GM18867 (cell line): ENCODE measurements at regions not wholly inside any gene's neighbourhood (a gene's known extent, or its start where the extent isn't known, plus 50 kb on each side); places are given as distances from the start of the nearest gene placed in this dataset.

Source experiments
- ATAC-seq: cut with Tn5 transposase; IDR thresholded peaks from one replicate; pipeline ENCODE4 v1.9.1; 2021; ENCODE audit warnings: mild to moderate bottlenecking, moderate library complexity; ENCODE audit not compliant: unreplicated experiment

DNA sequence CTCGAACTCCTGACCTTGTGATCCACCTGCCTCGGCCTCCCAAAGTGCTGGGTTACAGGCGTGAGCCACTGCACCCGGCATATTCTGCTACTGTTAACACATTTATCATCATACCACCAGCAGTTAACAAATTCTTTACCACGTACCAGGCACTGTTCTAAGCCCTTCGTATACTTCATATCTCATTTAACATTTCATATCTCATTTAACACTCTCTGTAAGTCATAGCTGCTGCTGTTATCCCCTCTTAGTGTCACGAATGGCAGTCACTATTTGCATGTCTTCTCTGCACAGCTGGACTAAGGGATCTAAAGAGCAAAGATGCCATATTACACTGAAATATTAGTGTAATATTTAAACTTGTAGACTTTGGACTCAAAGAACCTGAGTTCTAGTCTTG lies 462.5 kb upstream of the DAB1 start:
- no peak for ATAC-seq

GRCh38 chr1:57883642-57883995 lies 459.8 kb upstream of the DAB1 start:
- ATAC-seq, result no peak

GRCh38 chr1:57882934-57883641 lies 459.2 kb upstream of the DAB1 start:
- no peak for ATAC-seq

DNA sequence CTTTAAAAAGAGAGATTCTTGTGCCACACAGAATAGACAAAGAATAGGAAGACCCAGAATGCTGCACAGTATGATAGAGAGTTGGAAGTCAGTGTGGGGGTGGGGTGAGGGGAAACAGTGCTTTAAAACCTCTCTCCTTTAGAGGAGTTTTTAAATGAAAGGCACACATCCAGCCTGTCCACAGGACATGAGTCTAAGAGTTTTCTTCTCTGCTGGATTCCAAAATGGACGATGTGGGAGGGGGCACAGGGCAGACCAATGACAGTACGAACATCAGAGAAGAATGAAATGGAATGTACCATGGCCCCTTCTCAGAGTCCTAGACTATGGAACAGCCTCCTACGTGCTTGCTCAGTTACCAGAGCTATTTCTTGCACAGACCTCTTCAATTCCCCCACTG lies 458.2 kb upstream of the DAB1 start:
- no peak for ATAC-seq

DNA sequence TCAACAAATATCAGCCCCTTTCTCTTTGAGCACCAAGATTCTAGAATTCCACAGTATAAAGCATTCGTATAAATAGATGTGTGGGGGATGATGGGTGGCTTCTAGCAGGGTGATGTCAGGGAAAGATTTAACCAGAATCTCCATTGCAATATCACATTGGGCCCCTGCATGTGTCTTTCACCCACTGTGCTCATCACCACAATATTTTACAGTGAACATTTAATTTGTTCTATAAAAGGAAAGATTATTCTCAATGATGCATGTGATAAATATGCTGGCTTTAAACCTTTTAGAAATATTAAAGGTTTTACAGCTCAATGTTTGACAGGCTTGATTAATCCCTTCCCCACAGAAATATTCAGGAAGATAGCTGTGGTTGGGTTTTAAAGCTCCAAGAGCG lies 457.8 kb upstream of the DAB1 start:
- no peak for ATAC-seq

DNA sequence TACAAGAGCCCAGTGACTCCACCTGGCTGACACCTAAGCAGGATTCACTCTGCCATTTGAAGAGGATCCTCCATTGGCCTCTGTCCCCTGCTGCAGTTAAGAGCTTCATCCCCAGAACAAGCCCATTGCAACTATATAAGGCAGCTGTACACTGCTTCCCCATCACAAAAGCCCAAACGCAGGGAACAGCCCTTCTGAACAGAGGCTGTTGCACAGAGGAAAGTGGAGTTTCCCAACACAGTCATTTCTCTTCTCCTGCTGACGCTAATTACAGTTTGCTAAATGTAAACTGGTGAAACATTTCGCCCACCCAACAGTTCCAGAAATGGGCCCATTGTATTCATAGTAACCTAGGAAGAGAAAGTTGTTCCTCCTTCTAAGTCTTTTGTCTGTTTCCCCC lies 455.8 kb upstream of the DAB1 start:
- no peak for ATAC-seq

DNA sequence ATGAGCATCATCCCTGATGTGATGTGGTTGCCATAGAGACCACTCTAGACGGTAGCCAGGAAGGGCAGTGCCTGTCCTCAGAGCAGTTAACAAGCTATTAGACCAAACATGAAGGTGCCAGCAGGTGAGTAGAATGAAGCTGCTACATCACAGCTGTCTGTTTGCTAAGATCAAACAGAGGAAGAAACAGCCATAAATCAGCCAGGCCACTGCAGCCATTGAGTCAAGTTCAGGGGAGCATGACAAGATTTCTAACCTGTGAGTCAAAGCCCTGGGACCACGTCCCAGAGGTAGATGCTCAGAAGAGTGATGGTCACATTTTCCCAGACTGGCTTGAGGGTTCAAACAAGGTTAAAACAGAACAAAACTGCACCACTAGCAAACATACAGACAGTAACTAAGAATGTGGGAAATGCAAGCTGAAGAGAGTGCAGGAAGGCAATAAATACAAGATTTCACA lies 450.6 kb upstream of the DAB1 start:
- no peak for ATAC-seq

DNA sequence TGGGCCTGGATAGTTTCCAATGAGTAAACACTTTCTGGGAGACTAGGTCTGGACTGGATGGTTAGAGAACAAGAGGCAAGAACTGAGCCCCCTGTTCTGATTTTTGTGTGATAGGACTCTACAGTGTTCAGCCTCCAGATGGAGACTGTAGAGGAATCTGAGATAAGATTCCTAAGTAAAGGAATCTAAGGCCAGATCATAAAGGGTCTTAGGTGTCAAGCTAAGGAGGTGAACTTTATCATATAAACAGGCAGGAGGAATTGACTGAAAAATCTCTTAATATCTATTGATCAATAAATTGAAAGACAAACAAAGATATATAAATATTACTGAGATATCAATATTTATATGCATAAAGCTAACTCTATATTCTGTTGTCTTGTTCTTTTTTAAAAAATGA lies 449.1 kb upstream of the DAB1 start:
- ATAC-seq, result no peak

DNA sequence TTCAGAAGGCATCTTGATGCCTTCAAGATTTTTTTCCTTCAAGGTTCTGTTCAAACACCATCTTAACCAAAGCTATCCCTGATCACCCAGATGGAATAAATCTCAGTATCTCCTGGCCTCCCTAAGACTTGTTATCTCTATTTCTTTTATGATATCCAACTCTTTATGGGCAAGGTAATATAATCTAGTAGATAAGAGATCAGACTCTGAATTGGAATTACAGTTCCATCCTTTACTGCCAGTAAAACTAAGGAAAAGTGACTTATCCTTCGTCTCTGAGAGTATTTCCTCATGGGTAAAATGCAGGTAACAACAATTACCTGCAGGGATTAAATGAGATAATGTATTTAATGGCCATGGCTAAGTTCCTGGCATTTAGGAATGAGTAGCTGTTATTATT lies 445.0 kb upstream of the DAB1 start:
- ATAC-seq, result no peak

- no peak for ATAC-seq
These were observed 444.4 kb upstream of the DAB1 start for GRCh38 chr1:57868239-57868638.

DNA sequence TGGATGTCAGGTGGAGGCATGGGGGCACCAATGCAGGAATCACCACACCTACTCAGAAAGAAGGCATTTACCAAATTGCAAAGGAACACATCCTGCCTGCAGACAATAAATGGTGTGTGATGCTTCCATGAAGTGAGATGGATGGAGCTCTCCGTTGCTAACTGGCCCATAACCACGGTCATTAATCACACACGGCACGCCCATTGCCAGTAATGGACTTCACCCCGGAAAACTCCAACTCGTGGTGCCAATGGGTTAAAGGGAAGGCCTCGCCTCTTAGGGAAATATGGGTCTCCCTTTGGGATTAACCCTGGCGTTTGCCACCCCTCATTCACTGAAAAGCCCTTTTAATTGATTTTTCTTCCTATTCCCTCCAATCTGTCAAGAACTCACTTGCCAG lies 443.1 kb upstream of the DAB1 start:
- no peak for ATAC-seq

DNA sequence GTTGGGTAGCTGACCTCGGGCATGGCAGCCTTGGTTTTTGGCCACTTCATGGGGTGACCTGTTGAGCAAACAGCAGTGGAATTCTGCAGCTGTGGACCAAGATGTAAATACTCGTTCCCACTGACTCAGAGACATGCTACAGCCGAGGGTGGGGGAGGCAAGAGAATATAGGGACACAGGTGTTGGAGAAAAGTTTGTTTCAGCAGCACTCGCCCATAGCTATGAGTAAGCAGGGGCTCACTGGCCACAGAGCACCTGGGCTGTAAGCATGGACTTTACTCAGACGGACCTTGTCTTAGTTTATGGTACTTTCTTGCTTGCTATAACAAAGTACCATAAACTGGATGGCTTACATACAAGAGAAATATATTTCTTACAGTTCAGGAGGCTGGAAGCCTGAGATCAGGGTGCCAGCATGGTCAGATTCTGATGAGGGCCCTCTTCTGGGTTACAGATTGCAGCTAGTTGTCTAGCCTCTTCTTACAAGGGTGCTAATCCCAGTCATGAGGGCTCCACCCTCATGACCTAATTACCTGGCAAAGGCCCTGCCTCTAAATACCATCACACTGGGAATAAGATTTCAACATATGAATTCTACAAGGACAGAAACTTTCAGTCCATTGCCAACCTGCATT lies 437.2 kb upstream of the DAB1 start:
- no peak for ATAC-seq

- no peak for ATAC-seq
These were observed 436.5 kb upstream of the DAB1 start for GRCh38 chr1:57860325-57860724.

GRCh38 chr1:57858740-57859139 lies 434.9 kb upstream of the DAB1 start:
- no peak for ATAC-seq

DNA sequence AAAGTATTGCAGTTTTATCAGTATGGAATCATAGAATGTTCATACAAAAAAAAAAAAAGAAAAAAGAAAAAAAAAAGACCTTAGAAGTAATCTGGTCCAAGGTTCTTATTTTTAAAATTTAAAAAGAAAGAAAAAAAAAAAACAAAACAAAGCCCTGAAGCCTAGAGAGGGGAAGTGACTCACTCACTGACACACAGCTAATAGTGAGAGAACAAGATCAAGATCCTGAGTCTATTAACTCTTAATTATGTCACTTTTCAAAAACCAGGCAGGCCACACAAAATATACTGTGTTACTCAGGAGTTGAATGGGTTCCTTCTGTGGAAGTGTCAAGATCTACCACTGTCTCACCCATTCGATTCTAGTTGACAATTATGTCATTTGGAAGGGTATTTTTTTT lies 433.9 kb upstream of the DAB1 start:
- no peak for ATAC-seq

- ATAC-seq, result no peak
These were observed 430.6 kb upstream of the DAB1 start for GRCh38 chr1:57854436-57854835.

DNA sequence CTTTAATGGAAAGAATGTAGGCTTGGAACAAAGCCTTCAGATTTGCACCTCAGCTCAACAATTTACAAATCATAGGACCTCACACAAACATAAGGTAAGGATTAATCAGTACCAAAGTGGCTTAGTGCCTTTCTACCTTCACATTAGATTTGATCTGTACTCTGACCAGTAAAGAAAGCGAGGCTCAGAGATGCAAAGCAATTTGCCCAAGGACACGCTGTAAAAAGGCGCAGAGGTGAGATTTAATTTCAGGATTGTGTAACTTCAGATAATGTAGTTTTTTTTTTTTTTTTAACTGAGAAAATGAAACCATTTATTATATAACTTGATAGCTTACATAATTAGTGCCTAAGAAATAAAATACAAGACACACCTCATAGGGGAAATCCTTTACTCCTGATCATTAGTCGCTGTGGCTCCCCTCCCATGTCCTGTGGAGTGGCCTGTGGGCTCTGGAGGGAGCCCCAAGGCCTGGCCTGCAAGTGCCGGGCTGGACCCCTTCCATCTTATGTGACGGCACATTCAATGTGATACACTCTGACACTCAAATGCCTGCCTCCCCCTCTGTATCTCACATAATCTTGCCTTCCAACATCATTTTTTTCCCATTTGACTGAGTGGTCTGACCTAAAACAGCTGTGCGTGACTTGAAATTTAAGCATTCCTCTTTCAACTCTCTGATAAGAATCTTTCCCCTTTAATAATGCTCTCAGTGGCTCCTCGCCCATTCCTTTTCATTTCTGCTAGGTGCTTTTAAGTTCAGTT lies 426.5 kb upstream of the DAB1 start:
- ATAC-seq, result no peak

DNA sequence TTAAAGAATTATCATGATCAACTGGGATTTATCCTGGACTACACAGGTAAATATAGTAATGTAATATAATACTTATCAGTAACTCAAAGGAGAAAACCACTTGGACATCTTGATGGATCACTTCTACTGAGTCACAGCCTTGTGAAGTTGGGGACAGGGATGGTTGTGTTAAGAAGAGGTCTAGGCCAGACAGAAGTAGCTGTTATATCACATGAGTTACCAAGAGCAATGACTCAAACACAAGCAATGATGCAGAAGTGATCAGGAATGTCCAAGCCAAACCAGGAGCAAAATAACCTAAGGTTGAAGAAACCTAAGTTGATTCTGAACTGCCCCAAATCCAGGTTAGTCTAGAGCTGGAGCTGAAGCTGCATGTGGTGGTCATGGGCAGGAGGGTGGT lies 424.5 kb upstream of the DAB1 start:
- ATAC-seq, result no peak

DNA sequence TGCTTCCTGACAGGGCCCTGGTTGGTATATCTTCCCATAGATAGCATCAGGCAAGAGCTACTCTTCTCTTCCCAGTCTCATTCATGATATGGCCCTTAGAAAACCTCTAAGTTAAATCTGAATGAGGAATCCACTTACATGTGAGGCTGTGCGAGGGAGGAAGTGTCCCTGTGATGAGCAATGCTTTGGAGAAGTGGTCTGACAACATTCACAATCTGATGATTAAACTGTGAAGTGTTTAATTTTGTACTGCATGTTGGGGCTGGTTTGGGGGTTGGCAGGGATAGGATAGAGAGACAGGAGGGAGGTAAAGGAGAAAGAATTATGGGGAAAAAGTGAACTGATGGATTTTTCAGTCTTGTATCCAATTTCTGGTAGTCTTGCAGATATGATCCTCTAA lies 421.2 kb upstream of the DAB1 start:
- ATAC-seq, result no peak

GRCh38 chr1:57844382-57844980 lies 420.6 kb upstream of the DAB1 start:
- no peak for ATAC-seq

DNA sequence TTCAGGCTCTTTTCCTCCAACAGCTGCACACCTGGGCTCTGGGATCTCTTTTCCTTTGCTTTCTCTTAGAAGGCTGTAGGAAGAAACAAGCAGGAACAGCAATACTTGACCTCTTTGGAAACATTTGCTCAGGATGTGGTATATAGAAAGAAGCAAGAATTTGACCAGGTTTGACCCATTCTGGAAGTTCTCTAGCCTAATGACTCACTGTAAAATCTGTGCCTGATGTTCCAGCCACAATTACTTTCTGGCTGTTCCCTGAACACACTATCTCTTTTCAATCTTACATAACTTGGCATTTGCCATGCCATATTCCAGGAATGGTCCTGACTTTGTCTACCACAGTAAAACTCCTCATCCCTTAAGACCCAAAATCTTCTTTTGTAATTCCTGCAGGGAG lies 419.9 kb upstream of the DAB1 start:
- no peak for ATAC-seq

GRCh38 chr1:57839526-57839925 lies 415.7 kb upstream of the DAB1 start:
- no peak for ATAC-seq
